ENCODE measurements at regions not wholly inside any gene's neighbourhood (a gene's known extent, or its start where the extent isn't known, plus 50 kb on each side); places are given as distances from the start of the nearest gene placed in this dataset.

- DNase-seq = no peak
Observed at GRCh38 chr11:97325693-97326092, 935.9 kb downstream of the JRKL start.

GRCh38 chr11:97332271-97332670 is 942.5 kb downstream of the JRKL start:
- no peak for DNase-seq

- DNase-seq = no peak
Observed at GRCh38 chr11:97336064-97336463, 946.3 kb downstream of the JRKL start.

GRCh38 chr11:97345032-97345431 is 955.2 kb downstream of the JRKL start:
- DNase-seq = no peak

GRCh38 chr11:97349201-97349600 is 959.4 kb downstream of the JRKL start:
- DNase-seq = no peak

- no peak for DNase-seq
Observed at GRCh38 chr11:97351939-97352338, 962.1 kb downstream of the JRKL start.

GRCh38 chr11:97354026-97354425 is 964.2 kb downstream of the JRKL start:
- no peak for DNase-seq

GRCh38 chr11:97354576-97354975 is 964.8 kb downstream of the JRKL start:
- no peak for DNase-seq

GRCh38 chr11:97355230-97355629 is 965.4 kb downstream of the JRKL start:
- DNase-seq = no peak

- no peak for DNase-seq
Observed at GRCh38 chr11:97356144-97356543, 966.3 kb downstream of the JRKL start.

- no peak for DNase-seq
Observed at GRCh38 chr11:97359016-97359415, 969.2 kb downstream of the JRKL start.

- no peak for DNase-seq
Observed at GRCh38 chr11:97361812-97362378, 972.1 kb downstream of the JRKL start.

GRCh38 chr11:97363331-97363730 is 973.5 kb downstream of the JRKL start:
- no peak for DNase-seq

- no peak for DNase-seq
Observed at GRCh38 chr11:97364047-97364446, 974.2 kb downstream of the JRKL start.

- no peak for DNase-seq
Observed at GRCh38 chr11:97367406-97368083, 977.7 kb downstream of the JRKL start.

- no peak for DNase-seq
Observed at GRCh38 chr11:97389270-97389669, 999.5 kb downstream of the JRKL start.

- no peak for DNase-seq
Observed at GRCh38 chr11:97398246-97398645, 1008.4 kb downstream of the JRKL start.

GRCh38 chr11:97409141-97409540 is 1019.3 kb downstream of the JRKL start:
- no peak for DNase-seq

GRCh38 chr11:97414801-97415200 is 1025.0 kb downstream of the JRKL start:
- DNase-seq = no peak

- no peak for DNase-seq
Observed at GRCh38 chr11:97419729-97420128, 1029.9 kb downstream of the JRKL start.

- DNase-seq = no peak
Observed at GRCh38 chr11:97428247-97428790, 1038.5 kb downstream of the JRKL start.

- no peak for DNase-seq
Observed at GRCh38 chr11:97430877-97431276, 1041.1 kb downstream of the JRKL start.

GRCh38 chr11:97432926-97433325 is 1043.1 kb downstream of the JRKL start:
- DNase-seq = no peak

GRCh38 chr11:97445561-97445960 is 1055.7 kb downstream of the JRKL start:
- no peak for DNase-seq

Data from C1 segment of cervical spinal cord (tissue), 14 donors.